GM23248 (cell line): ENCODE measurements at regions not wholly inside any gene's neighbourhood (a gene's known extent, or its start where the extent isn't known, plus 50 kb on each side); places are given as distances from the start of the nearest gene placed in this dataset.

Experiments
- EZH2 ChIP-seq: fragments of 200-600 bp; sonication (generic); IDR thresholded peaks from 2 replicates; pipeline ENCODE4 v1.6.1; 2018; ENCODE audit warnings: antibody characterized with exemption, mild to moderate bottlenecking; ENCODE audit not compliant: insufficient read depth, poor library complexity, severe bottlenecking
- EZH2phosphoT487 ChIP-seq: fragments of 200-600 bp; sonication (generic); IDR thresholded peaks from 2 replicates; pipeline ENCODE4 v1.6.1; 2018; ENCODE audit warnings: antibody characterized with exemption, moderate library complexity, mild to moderate bottlenecking, low read depth; ENCODE audit not compliant: insufficient read depth

DNA sequence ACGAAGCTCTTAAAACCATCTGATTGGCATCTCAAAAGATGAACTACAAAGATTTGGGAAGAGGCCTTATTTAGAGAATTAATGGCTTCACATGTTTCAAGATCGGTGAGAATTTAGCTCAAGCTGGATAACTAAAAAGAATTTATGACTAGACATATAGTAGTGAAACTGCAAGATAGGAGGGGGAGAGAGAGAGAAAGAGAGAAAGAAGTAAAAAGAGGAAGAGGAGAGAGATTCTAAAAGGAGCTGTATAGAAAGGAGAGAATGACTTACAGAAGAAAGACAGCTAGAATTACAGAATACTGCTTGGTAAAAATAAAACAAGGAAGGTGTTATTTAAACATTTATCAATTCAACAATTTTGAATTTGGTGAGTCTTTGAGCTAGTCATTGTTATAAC, 592.3 kb downstream of the SH2D4B start:
- TF ChIP-seq EZH2: no peak
- no peak for TF ChIP-seq EZH2phosphoT487
